H1 (cell line): ENCODE measurements at regions not wholly inside any gene's neighbourhood (a gene's known extent, or its start where the extent isn't known, plus 50 kb on each side); places are given as distances from the start of the nearest gene placed in this dataset.

Experiments
- CTCF ChIA-PET: fragments of 300-600 bp; sonication (Branson Sonifier 250); formaldehyde crosslinking; loops from one replicate; lab custom pipeline; 2021; ENCODE audit not compliant: partially characterized antibody; lab: Charles Lee
- POLR2A ChIA-PET: fragments of 300-600 bp; sonication (Branson Sonifier 250); formaldehyde crosslinking; loops from one replicate; lab custom pipeline; 2021; ENCODE audit warnings: inconsistent platforms; ENCODE audit not compliant: partially characterized antibody; lab: Charles Lee
- DNase-seq, 2 experiments: peaks; one replicate each; pipeline versions ENCODE4 v3.0.0 to v3.0.0-alpha.2; 2010 to 2022; ENCODE audit warnings: low spot score in 2 of 2, low read depth in 1 of 2, mixed read lengths in 1 of 2
- FAIRE-seq: peaks from 2 replicates; lab custom pipeline; 2011; peaks lifted over from hg19 to GRCh38; lab: Jason Lieb, UNC
- H2AFZ ChIP-seq: 2 replicates; pipeline ENCODE4 v1.8.1; 2012; ENCODE audit warnings: low read length, inconsistent platforms
- H2AK5ac ChIP-seq: 2 replicates; pipeline ENCODE4 v1.6.1; 2013; ENCODE audit warnings: low read depth, low read length
- H2BK120ac ChIP-seq: replicated peaks from 2 replicates; pipeline ENCODE3; 2013; ENCODE audit warnings: low read depth, low read length, inconsistent platforms
- H2BK12ac ChIP-seq: 2 replicates; pipeline ENCODE4 v1.6.1; 2013; ENCODE audit warnings: low read depth, low read length
- H2BK15ac ChIP-seq: 2 replicates; pipeline ENCODE4 v1.6.1; 2013; ENCODE audit warnings: low read length
- H2BK20ac ChIP-seq: 2 replicates; pipeline ENCODE4 v1.6.1; 2013; ENCODE audit warnings: low read length
- H2BK5ac ChIP-seq: 2 replicates; pipeline ENCODE4 v1.6.1; 2013; ENCODE audit warnings: low read depth, low read length
- H3K14ac ChIP-seq: 2 replicates; pipeline ENCODE4 v1.6.1; 2013; ENCODE audit warnings: inconsistent platforms; ENCODE audit not compliant: insufficient read length
- H3K18ac ChIP-seq: 2 replicates; pipeline ENCODE4 v1.6.1; 2013; ENCODE audit warnings: low read length; ENCODE audit errors: extremely low read depth
- H3K23ac ChIP-seq: 2 replicates; pipeline ENCODE4 v1.6.1; 2013; ENCODE audit warnings: inconsistent platforms; ENCODE audit not compliant: insufficient read length
- H3K23me2 ChIP-seq: 2 replicates; pipeline ENCODE4 v1.6.1; 2013; ENCODE audit warnings: low read depth, low read length
- H3K27ac ChIP-seq: 2 replicates; pipeline ENCODE4 v1.6.1; 2011; ENCODE audit warnings: low read depth, low read length, inconsistent platforms
- H3K27me3 ChIP-seq, 4 experiments: replicated peaks in 1 of 4; 1 replicate in 1 of 4; 2 replicates in 3 of 4; pipeline versions ENCODE4 v1.6.1 to v1.8.1; 2011 to 2013; ENCODE audit warnings: low read length in 3 of 4, mild to moderate bottlenecking in 3 of 4, inconsistent platforms in 2 of 4, mixed read lengths in 2 of 4, moderate library complexity in 1 of 4; ENCODE audit not compliant: control insufficient read depth in 3 of 4, insufficient read depth in 3 of 4; ENCODE audit errors: extremely low read depth in 1 of 4
- H3K36me3 ChIP-seq, 4 experiments: 2 replicates each; pipeline versions ENCODE4 v1.6.1 to v1.8.1; 2011 to 2013; ENCODE audit warnings: mild to moderate bottlenecking in 4 of 4, low read length in 3 of 4, moderate library complexity in 2 of 4, control low read depth in 1 of 4, inconsistent platforms in 1 of 4; ENCODE audit not compliant: insufficient read depth in 4 of 4, control insufficient read depth in 2 of 4
- H3K4ac ChIP-seq: replicated peaks from 2 replicates; pipeline ENCODE3; 2013; ENCODE audit warnings: low read length, low read depth, mixed read lengths, inconsistent platforms; ENCODE audit not compliant: insufficient read length
- H3K4me1 ChIP-seq, 4 experiments: replicated peaks in 1 of 4; 1 replicate in 1 of 4; 2 replicates in 3 of 4; pipeline versions ENCODE4 v1.6.1 to v1.8.1; 2011 to 2013; ENCODE audit warnings: low read length in 3 of 4, inconsistent platforms in 2 of 4, mixed read lengths in 1 of 4; ENCODE audit not compliant: insufficient read depth in 4 of 4, control insufficient read depth in 3 of 4
- H3K4me2 ChIP-seq, 2 experiments: 2 replicates each; pipeline versions ENCODE4 v1.6.1 to v1.8.1; 2011 to 2013; ENCODE audit warnings: low read depth in 2 of 2, low read length in 2 of 2, control low read depth in 1 of 2, inconsistent platforms in 1 of 2, mild to moderate bottlenecking in 1 of 2; ENCODE audit not compliant: insufficient read depth in 1 of 2
- H3K4me3 ChIP-seq, 4 experiments: fragments of 200-600, 300-600 bp in 1 of 4; sonication (generic), shearing (Covaris generic), sonication (Bioruptor Twin) in 1 of 4; 2 replicates each; pipeline versions ENCODE4 v1.5.1 to v1.8.1; 2011 to 2016; ENCODE audit warnings: low read length in 4 of 4, low read depth in 3 of 4, control low read depth in 2 of 4, inconsistent platforms in 2 of 4, mild to moderate bottlenecking in 2 of 4, mixed read lengths in 1 of 4, moderate library complexity in 1 of 4; ENCODE audit not compliant: insufficient read depth in 2 of 4; ENCODE audit errors: extremely low read depth in 1 of 4
- H3K56ac ChIP-seq: replicated peaks from 2 replicates; pipeline ENCODE3; 2013; ENCODE audit warnings: low read depth, mild to moderate bottlenecking, mixed read lengths, low read length, inconsistent platforms; ENCODE audit not compliant: insufficient read length
- H3K79me1 ChIP-seq: 2 replicates; pipeline ENCODE4 v1.6.1; 2013; ENCODE audit warnings: low read depth, low read length, control low read depth
- H3K79me2 ChIP-seq, 2 experiments: 2 replicates each; pipeline versions ENCODE4 v1.6.1 to v1.8.1; 2012 to 2013; ENCODE audit warnings: low read length in 2 of 2, mild to moderate bottlenecking in 2 of 2, inconsistent platforms in 1 of 2; ENCODE audit not compliant: insufficient read depth in 2 of 2, control insufficient read depth in 1 of 2
- H3K9ac ChIP-seq, 4 experiments: replicated peaks in 1 of 4; 1 replicate in 1 of 4; 2 replicates in 3 of 4; pipeline versions ENCODE4 v1.6.1 to v1.8.1; 2011 to 2013; ENCODE audit warnings: low read depth in 3 of 4, low read length in 3 of 4, control low read depth in 2 of 4, mild to moderate bottlenecking in 2 of 4, moderate library complexity in 2 of 4, inconsistent platforms in 1 of 4; ENCODE audit errors: extremely low read depth in 1 of 4
- H3K9me3 ChIP-seq, 2 experiments: 2 replicates each; pipeline versions ENCODE4 v1.6.1 to v1.8.1; 2012 to 2013; ENCODE audit warnings: mild to moderate bottlenecking in 2 of 2, moderate library complexity in 2 of 2, control low read depth in 1 of 2, inconsistent platforms in 1 of 2, low read depth in 1 of 2, low read length in 1 of 2, mixed read lengths in 1 of 2; ENCODE audit not compliant: insufficient read depth in 2 of 2
- H4K20me1 ChIP-seq, 2 experiments: replicated peaks in 1 of 2; 2 replicates each; pipeline versions ENCODE3 to v1.8.1; 2011 to 2013; ENCODE audit warnings: inconsistent platforms in 2 of 2, low read length in 2 of 2, mild to moderate bottlenecking in 1 of 2; ENCODE audit not compliant: insufficient read depth in 2 of 2, control insufficient read depth in 1 of 2
- H4K5ac ChIP-seq: 2 replicates; pipeline ENCODE4 v1.6.1; 2013; ENCODE audit warnings: low read length, low read depth, mixed read lengths, inconsistent platforms; ENCODE audit not compliant: insufficient read length
- H4K8ac ChIP-seq: 2 replicates; pipeline ENCODE4 v1.8.0; 2013; ENCODE audit warnings: mild to moderate bottlenecking, moderate library complexity, low read length, inconsistent platforms; ENCODE audit not compliant: insufficient read depth; ENCODE audit errors: extremely low read depth
- H4K91ac ChIP-seq: replicated peaks from 2 replicates; pipeline ENCODE3; 2013; ENCODE audit warnings: low read length, mixed read lengths, inconsistent platforms; ENCODE audit not compliant: insufficient read length
- BCL11A ChIP-seq, 2 experiments: IDR thresholded peaks; one replicate each; pipeline ENCODE4 v1.6.1; 2011; ENCODE audit warnings: low read depth in 2 of 2, low read length in 2 of 2, mild to moderate bottlenecking in 2 of 2
- CHD1 ChIP-seq: IDR thresholded peaks from 2 replicates; pipeline ENCODE4 v1.6.1; 2012; ENCODE audit warnings: low read depth, low read length, improper control_type of control experiment
- CTBP2 ChIP-seq: IDR thresholded peaks from 2 replicates; pipeline ENCODE4 v1.7.0; 2011; ENCODE audit warnings: borderline replicate concordance, mild to moderate bottlenecking, moderate library complexity, mixed read lengths, low read length; ENCODE audit not compliant: insufficient read depth, insufficient read length
- EP300 ChIP-seq, 2 experiments: IDR thresholded peaks; 1 replicate in 1 of 2; 2 replicates in 1 of 2; pipeline ENCODE4 v1.6.1; 2011 to 2012; ENCODE audit warnings: low read depth in 2 of 2, low read length in 2 of 2, mild to moderate bottlenecking in 2 of 2, borderline replicate concordance in 1 of 2, inconsistent platforms in 1 of 2, moderate library complexity in 1 of 2
- GABPA ChIP-seq: IDR thresholded peaks from 2 replicates; pipeline ENCODE4 v1.6.1; 2011; ENCODE audit warnings: mild to moderate bottlenecking, low read length, moderate library complexity, borderline replicate concordance; ENCODE audit not compliant: insufficient read depth
- GTF2F1 ChIP-seq: IDR thresholded peaks from 2 replicates; pipeline ENCODE4 v1.6.1; 2012; ENCODE audit warnings: low read depth, low read length, improper control_type of control experiment, borderline replicate concordance
- KDM1A ChIP-seq: fragments of 200-600, 300-600 bp; sonication (generic); IDR thresholded peaks from 2 replicates; pipeline ENCODE4 v1.7.1; 2016; ENCODE audit warnings: mild to moderate bottlenecking, low read length, borderline replicate concordance
- NANOG ChIP-seq: IDR thresholded peaks from 2 replicates; pipeline ENCODE4 v1.6.1; 2011; ENCODE audit warnings: low read length, low read depth, mild to moderate bottlenecking, inconsistent platforms; ENCODE audit not compliant: insufficient read depth, poor library complexity, severe bottlenecking
- POLR2AphosphoS5 ChIP-seq: IDR thresholded peaks from 2 replicates; pipeline ENCODE4 v1.6.1; 2011; ENCODE audit warnings: low read depth, low read length
- SP4 ChIP-seq: IDR thresholded peaks from 2 replicates; pipeline ENCODE4 v1.6.1; 2012; ENCODE audit warnings: low read length, inconsistent platforms
- TAF7 ChIP-seq: optimal IDR thresholded peaks from 2 replicates; pipeline ENCODE3; 2011; ENCODE audit warnings: low read depth, mild to moderate bottlenecking, inconsistent platforms, low read length, moderate library complexity, borderline replicate concordance
- TBP ChIP-seq: IDR thresholded peaks from 2 replicates; pipeline ENCODE4 v1.6.1; 2011; ENCODE audit warnings: low read depth, low read length, improper control_type of control experiment
- WGBS, 2 experiments: shearing (Covaris generic) in 1 of 2; methylation state at CpG; one replicate each; pipeline versions ENCODE4 v1.1.6 to v1.1.7; 2013 to 2015; ENCODE audit warnings: low lambda C conversion rate in 2 of 2, mixed read lengths in 2 of 2, inconsistent platforms in 1 of 2, low coverage in 1 of 2, missing lambda C conversion rate in 1 of 2; ENCODE audit not compliant: insufficient replicate concordance in 2 of 2, insufficient coverage in 1 of 2, insufficient read length in 1 of 2; ENCODE audit errors: extremely low coverage in 1 of 2, missing lambda C conversion rate in 1 of 2; 5-methylcytosine and 5-hydroxymethylcytosine counted together
- TF ChIP-seq, protein P1 (sequence below): IDR thresholded peaks from 2 replicates; pipeline ENCODE4 v1.6.1; 2012; ENCODE audit warnings: inconsistent platforms
- TF ChIP-seq, protein P2 (sequence below): IDR thresholded peaks from 2 replicates; pipeline ENCODE4 v1.6.1; 2012; ENCODE audit warnings: inconsistent platforms

DNA sequence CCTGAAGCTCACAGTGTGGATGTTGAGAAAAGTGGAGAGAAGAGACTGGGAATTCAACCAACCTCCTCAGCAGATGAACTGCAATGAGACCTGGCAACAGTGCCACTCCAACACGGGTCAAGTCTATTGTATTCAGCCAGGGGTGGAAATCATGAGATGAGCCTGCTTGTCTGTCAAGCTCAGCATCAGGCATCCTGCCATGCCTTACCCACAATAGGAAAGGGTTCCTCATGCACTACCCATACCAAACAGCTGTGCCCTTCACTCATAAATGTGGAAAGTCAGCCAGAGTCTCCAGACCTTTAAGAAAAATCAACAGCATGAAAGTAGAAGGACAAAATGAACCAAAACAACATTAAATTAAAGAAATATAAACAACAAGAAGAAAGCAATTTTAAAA, 542.1 kb downstream of the EPHB1 start:
- H2BK5ac ChIP-seq, result no peak overlapping the region
- no peaks in the 10 kb centered on the region for H4K20me1 ChIP-seq
- H2AK5ac ChIP-seq, result no peak overlapping the region
- CTCF ChIA-PET, result no interaction called here
- DNase-seq (no peak), FAIRE-seq (no peak)
- no peaks in the 10 kb centered on the region for H3K4me1 ChIP-seq
- no peak for TF ChIP-seq KDM1A
- TF ChIP-seq BCL11A (IDR thresholded peaks at IDR 0.05; ENCODE audit: low read depth in 2 of 2, low read length in 2 of 2), result no peak
- TF ChIP-seq EP300 (IDR thresholded peaks at IDR 0.05; ENCODE audit: borderline replicate concordance in 1 of 2, low read depth in 2 of 2, low read length in 2 of 2), result no peak
- TF ChIP-seq GTF2F1, result no peak
- TF ChIP-seq, protein P1, sequence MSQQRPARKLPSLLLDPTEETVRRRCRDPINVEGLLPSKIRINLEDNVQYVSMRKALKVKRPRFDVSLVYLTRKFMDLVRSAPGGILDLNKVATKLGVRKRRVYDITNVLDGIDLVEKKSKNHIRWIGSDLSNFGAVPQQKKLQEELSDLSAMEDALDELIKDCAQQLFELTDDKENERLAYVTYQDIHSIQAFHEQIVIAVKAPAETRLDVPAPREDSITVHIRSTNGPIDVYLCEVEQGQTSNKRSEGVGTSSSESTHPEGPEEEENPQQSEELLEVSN, result no peak
- no peak for TF ChIP-seq NANOG
- TF ChIP-seq TAF7, result no peak
- TF ChIP-seq GABPA, result no peak
- TF ChIP-seq CTBP2, result no peak
- no peak for TF ChIP-seq POLR2AphosphoS5
- TF ChIP-seq SP4, result no peak
- no peak for TF ChIP-seq CHD1
- TF ChIP-seq, protein P2, sequence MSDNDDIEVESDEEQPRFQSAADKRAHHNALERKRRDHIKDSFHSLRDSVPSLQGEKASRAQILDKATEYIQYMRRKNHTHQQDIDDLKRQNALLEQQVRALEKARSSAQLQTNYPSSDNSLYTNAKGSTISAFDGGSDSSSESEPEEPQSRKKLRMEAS, result no peak
- no peak for TF ChIP-seq TBP
- no peak overlapping the region for H4K91ac ChIP-seq
- no peak overlapping the region for H2AFZ ChIP-seq
- H3K36me3 ChIP-seq, result no peaks in the 10 kb centered on the region
- no peak overlapping the region for H3K27ac ChIP-seq
- no peak overlapping the region for H3K14ac ChIP-seq
- H3K56ac ChIP-seq, result no peak overlapping the region
- no peak overlapping the region for H3K4me2 ChIP-seq
- H2BK15ac ChIP-seq, result no peak overlapping the region
- no peaks in the 10 kb centered on the region for H3K79me2 ChIP-seq
- no peak overlapping the region for H2BK120ac ChIP-seq
- H4K8ac ChIP-seq, result no peak overlapping the region
- no peak overlapping the region for H2BK20ac ChIP-seq
- no peak overlapping the region for H2BK12ac ChIP-seq
- H3K18ac ChIP-seq, result no peak overlapping the region
- no peak overlapping the region for H3K9ac ChIP-seq
- no peak overlapping the region for H3K4ac ChIP-seq
- H3K4me3 ChIP-seq, result no peak overlapping the region
- no peaks in the 10 kb centered on the region for H3K9me3 ChIP-seq
- H4K5ac ChIP-seq, result no peak overlapping the region
- H3K27me3 ChIP-seq, result no peaks in the 10 kb centered on the region
- no peak overlapping the region for H3K23ac ChIP-seq
- H3K23me2 ChIP-seq, result no peaks in the 10 kb centered on the region
- H3K79me1 ChIP-seq, result no peaks in the 10 kb centered on the region
- POLR2A ChIA-PET, result no interaction called here
- 89% methylated on average over 1 of the region's 1 CpG; no CpG with 5 or more reads in 1 of the 2 experiments for WGBS, 2 experiments
